Large intestine (tissue), 3 donors: ENCODE measurements at regions not wholly inside any gene's neighbourhood (a gene's known extent, or its start where the extent isn't known, plus 50 kb on each side); places are given as distances from the start of the nearest gene placed in this dataset.

Source experiments
- DNase-seq, 2 donors: peaks; one replicate each; pipeline versions ENCODE4 v3.0.0 to v3.0.0-alpha.2; 2013
- H3K27ac ChIP-seq: one replicate; pipeline ENCODE4 v1.5.1; 2013; ENCODE audit warnings: low read length
- H3K27me3 ChIP-seq: 2 replicates; pipeline ENCODE4 v1.6.1; 2013; ENCODE audit warnings: low read length; ENCODE audit not compliant: control insufficient read depth, insufficient read depth
- H3K36me3 ChIP-seq: 2 replicates; pipeline ENCODE4 v1.6.1; 2013; ENCODE audit warnings: low read length; ENCODE audit not compliant: control insufficient read depth, insufficient read depth
- H3K4me1 ChIP-seq: one replicate; pipeline ENCODE4 v1.6.1; 2013; ENCODE audit warnings: low read length; ENCODE audit not compliant: control insufficient read depth, insufficient read depth
- H3K4me3 ChIP-seq: one replicate; pipeline ENCODE4 v1.5.1; 2013; ENCODE audit warnings: low read length
- H3K9me3 ChIP-seq: one replicate; pipeline ENCODE4 v1.6.1; 2013; ENCODE audit warnings: mild to moderate bottlenecking, low read depth, low read length, moderate library complexity; ENCODE audit not compliant: control insufficient read depth
- WGBS: methylation state at CpG from one replicate; pipeline ENCODE4 v1.1.5; 2013; ENCODE audit warnings: low lambda C conversion rate; ENCODE audit not compliant: insufficient coverage; 5-methylcytosine and 5-hydroxymethylcytosine counted together

DNA sequence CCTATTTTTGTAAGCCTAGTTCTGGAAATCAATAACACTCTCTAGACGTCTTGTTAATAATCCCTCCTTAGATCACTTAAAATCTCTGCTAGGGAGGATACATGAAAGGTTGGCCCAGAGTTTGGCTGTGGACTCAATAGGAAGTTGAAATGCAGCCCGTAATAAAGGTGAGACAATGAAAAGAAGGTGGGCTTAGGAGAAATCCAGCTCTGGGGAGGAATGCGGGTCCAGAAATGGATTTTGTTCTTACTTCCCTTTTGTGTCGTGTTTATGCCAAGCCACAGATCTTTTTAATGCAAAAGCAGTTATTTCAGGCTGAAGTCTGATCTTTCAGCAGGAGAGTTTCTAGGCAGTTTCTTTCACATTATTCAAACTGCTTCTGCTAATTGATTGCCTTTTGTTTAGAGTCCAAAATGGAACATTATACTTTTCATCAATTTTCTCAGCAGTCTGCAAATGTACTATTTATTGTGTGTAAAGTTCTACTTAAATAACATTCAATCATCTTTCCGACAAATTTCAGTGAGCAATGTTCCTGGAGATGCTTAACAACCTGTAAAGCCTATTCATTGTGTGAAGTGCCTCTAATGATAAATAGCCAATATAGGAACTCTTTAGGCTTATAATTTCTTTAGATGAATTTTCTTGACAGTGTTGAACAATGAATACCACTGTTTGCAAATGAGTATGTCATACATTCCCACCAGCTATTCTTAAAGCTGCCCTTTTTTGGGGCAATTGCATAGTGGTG is 252.9 kb upstream of the KRR1 start:
- Histone ChIP-seq H3K27ac (no peak overlapping the region), H3K9me3 (no peaks in the 10 kb centered on the region), H3K27me3 (no peaks in the 10 kb centered on the region), H3K4me3 (no peak overlapping the region), H3K36me3 (no peaks in the 10 kb centered on the region), H3K4me1 (no peaks in the 10 kb centered on the region)
- no peak for DNase-seq
- 100% methylated on average over 1 of the region's 5 CpGs for whole genome bisulfite sequencing

GRCh38 chr12:75760573-75761294 is 249.3 kb upstream of the KRR1 start:
- Histone ChIP-seq H3K9me3 (no peaks in the 10 kb centered on the region), H3K27ac (no peak overlapping the region), H3K4me3 (no peak overlapping the region), H3K4me1 (no peaks in the 10 kb centered on the region), H3K27me3 (no peaks in the 10 kb centered on the region), H3K36me3 (no peaks in the 10 kb centered on the region)
- DNase-seq: no peak
- 95% methylated on average over 4 of the region's 7 CpGs for WGBS

DNA sequence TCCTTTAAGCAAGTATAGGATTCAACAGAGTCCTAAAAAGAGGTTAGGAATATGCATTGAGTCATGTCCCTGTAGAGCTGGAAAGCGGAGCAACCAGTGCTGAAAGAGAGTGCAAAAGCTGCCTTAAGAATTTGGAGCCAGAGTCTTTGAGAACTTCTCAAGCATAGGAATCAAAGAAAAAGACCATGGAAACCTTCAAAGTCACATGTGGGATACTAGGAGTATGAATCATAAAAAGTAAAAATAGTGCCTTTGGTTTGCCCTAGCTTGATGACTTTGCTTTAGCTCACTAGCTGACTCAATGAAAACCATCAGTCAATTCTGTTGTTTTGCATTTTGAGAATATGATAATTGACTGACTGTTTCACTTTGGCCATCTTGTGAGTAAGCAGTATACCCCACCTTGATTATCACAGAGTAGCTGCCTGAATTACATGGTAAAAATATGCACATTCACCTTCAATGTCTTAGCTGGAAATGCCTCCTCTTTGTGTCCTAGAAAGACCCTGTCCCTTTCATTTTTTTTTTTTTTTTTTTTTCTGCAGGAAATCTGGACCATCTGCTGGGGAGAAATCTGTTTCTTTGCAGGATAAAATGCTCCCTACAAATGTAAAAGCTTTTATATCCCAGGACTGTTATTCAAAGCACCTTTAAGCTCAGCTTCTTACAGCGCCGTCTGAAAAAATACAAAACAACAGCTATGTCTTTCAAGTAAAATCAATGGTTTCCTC is 248.6 kb upstream of the KRR1 start:
- H3K27me3 ChIP-seq: no peaks in the 10 kb centered on the region
- H3K4me3 ChIP-seq: no peak overlapping the region
- H3K9me3 ChIP-seq: no peaks in the 10 kb centered on the region
- no peaks in the 10 kb centered on the region for H3K36me3 ChIP-seq
- no peak for DNase-seq
- H3K4me1 ChIP-seq: no peaks in the 10 kb centered on the region
- no peak overlapping the region for H3K27ac ChIP-seq
- WGBS: 80% methylated on average over 2 of the region's 3 CpGs

DNA sequence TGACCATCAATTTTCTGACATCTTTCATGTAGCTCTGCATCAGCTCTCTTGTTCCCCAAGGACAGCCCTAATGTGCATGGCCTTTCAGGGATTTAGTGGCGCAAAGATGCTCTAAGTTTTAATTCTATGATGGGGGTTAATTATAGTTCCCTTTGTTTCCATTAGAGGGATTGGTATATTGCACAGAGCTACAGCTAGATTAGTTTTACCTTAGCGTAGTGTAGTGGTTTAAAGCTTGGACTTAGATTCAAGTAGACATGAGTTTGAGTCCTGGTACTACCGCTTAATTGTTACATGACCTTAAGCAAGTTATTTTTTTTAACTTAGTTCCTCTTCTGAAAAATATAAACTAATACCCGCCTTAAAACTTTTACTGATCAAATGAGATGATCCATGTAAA is 247.8 kb upstream of the KRR1 start:
- Histone ChIP-seq H3K4me3 (no peak overlapping the region), H3K27ac (no peak overlapping the region), H3K9me3 (no peaks in the 10 kb centered on the region), H3K36me3 (no peaks in the 10 kb centered on the region), H3K27me3 (no peaks in the 10 kb centered on the region), H3K4me1 (no peaks in the 10 kb centered on the region)
- WGBS: 100% methylated on average over 2 of the region's 4 CpGs
- DNase-seq: no peak

GRCh38 chr12:75756771-75757170 is 245.4 kb upstream of the KRR1 start:
- no peak overlapping the region for H3K27ac ChIP-seq
- WGBS: 100% methylated on average over 1 of the region's 3 CpGs
- no peak overlapping the region for H3K4me3 ChIP-seq
- H3K36me3 ChIP-seq: no peaks in the 10 kb centered on the region
- no peaks in the 10 kb centered on the region for H3K4me1 ChIP-seq
- DNase-seq: no peak
- H3K27me3 ChIP-seq: no peaks in the 10 kb centered on the region
- no peaks in the 10 kb centered on the region for H3K9me3 ChIP-seq

- H3K4me3 ChIP-seq: no peak overlapping the region
- no peaks in the 10 kb centered on the region for H3K27me3 ChIP-seq
- no peak overlapping the region for H3K27ac ChIP-seq
- H3K36me3 ChIP-seq: no peaks in the 10 kb centered on the region
- H3K4me1 ChIP-seq: no peaks in the 10 kb centered on the region
- no peak for DNase-seq
- H3K9me3 ChIP-seq: no peaks in the 10 kb centered on the region
These were observed 244.7 kb upstream of the KRR1 start for GRCh38 chr12:75756111-75756510.

DNA sequence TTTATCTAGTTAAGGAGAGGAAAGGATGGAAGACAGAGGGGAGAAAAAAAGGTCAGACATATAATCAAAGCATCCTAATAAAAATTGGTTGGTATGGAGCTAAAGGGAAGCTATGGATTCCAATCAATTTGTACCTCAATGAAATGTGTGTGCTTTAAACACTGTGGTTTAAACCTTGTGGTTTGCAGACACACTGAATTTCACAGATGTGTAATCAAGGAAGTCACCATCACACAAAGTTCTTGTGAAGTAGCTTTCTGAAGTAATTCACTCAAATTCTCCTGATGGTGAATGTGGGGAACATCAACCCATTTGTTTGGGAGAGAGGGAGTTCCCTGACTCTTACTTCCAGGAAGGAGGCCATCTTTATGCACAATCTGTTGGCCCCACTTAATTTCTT is 243.3 kb upstream of the KRR1 start:
- Histone ChIP-seq H3K9me3 (no peaks in the 10 kb centered on the region), H3K4me3 (no peak overlapping the region), H3K27me3 (no peaks in the 10 kb centered on the region), H3K36me3 (no peaks in the 10 kb centered on the region), H3K4me1 (no peaks in the 10 kb centered on the region), H3K27ac (no peak overlapping the region)
- no peak for DNase-seq

DNA sequence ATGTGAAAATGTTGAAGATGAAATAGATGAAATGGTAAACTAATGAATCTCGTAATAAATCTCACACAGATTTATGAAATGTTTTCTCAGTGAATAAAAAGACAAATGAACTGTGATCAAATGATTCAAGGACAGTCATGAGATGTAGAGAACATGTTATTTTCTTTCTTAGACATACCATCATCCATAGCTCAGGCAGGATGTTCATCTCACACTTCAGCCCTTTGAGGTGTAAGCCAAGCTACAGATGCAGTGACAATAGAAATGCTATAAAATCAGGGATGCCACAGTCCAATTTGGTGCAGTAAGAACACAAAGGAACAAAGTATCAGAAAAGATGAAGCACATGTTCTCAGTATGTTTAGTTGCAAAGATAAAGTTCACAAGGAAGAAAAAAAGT is 242.7 kb upstream of the KRR1 start:
- 100% methylated on average over 1 of the region's 1 CpG for WGBS
- Histone ChIP-seq H3K4me3 (no peak overlapping the region), H3K27me3 (no peaks in the 10 kb centered on the region), H3K4me1 (no peaks in the 10 kb centered on the region), H3K9me3 (no peaks in the 10 kb centered on the region), H3K27ac (no peak overlapping the region), H3K36me3 (no peaks in the 10 kb centered on the region)
- DNase-seq: no peak

- Histone ChIP-seq H3K9me3 (no peaks in the 10 kb centered on the region), H3K27me3 (no peaks in the 10 kb centered on the region), H3K36me3 (no peaks in the 10 kb centered on the region), H3K4me3 (no peak overlapping the region), H3K27ac (no peak overlapping the region), H3K4me1 (no peaks in the 10 kb centered on the region)
- WGBS: no CpG with 5 or more reads among the region's 4 CpGs
- no peak for DNase-seq
These were observed 240.5 kb upstream of the KRR1 start for GRCh38 chr12:75751769-75752471.

- Histone ChIP-seq H3K9me3 (no peaks in the 10 kb centered on the region), H3K27me3 (no peaks in the 10 kb centered on the region), H3K36me3 (no peaks in the 10 kb centered on the region), H3K27ac (no peak overlapping the region), H3K4me1 (no peaks in the 10 kb centered on the region), H3K4me3 (no peak overlapping the region)
- 49% methylated on average over 3 of the region's 4 CpGs for WGBS
- no peak for DNase-seq
These were observed 239.4 kb upstream of the KRR1 start for GRCh38 chr12:75750716-75751306.
